Dendritic cell treated with granulocyte-macrophage colony-stimulating factor and Interleukin-4, amounts not matched to agents 40 ng/mL and 50 ng/mL, for 4 days (primary cell): ENCODE measurements at regions not wholly inside any gene's neighbourhood (a gene's known extent, or its start where the extent isn't known, plus 50 kb on each side); places are given as distances from the start of the nearest gene placed in this dataset.
"Not testable (repeated sequence)": the region's sequence is repeated elsewhere in the genome, so short reads cannot be mapped to it uniquely, and the experiment has no call there.

Source experiments
- H3K27ac Mint-ChIP-seq: one replicate; pipeline ENCODE4 v1.8.0; 2022; ENCODE audit warnings: mild to moderate bottlenecking, mixed read lengths
- H3K27me3 Mint-ChIP-seq: one replicate; pipeline ENCODE4 v1.8.0; 2022; ENCODE audit warnings: mild to moderate bottlenecking, mixed read lengths
- H3K36me3 Mint-ChIP-seq: one replicate; pipeline ENCODE4 v1.8.0; 2022; ENCODE audit warnings: low read depth, mixed read lengths
- H3K4me1 Mint-ChIP-seq: one replicate; pipeline ENCODE4 v1.8.0; 2022; ENCODE audit warnings: low read depth, mixed read lengths
- H3K4me3 Mint-ChIP-seq: one replicate; pipeline ENCODE4 v1.8.0; 2022; ENCODE audit warnings: mild to moderate bottlenecking, moderate library complexity, mixed read lengths
- H3K9me3 Mint-ChIP-seq: one replicate; pipeline ENCODE4 v1.8.0; 2022; ENCODE audit warnings: mixed read lengths
- intact Hi-C: fragments of 100-400 bp; cut with micrococcal nuclease; formaldehyde crosslinking; loops from one replicate; pipeline ENCODE4 v1.15.0; 2022

DNA sequence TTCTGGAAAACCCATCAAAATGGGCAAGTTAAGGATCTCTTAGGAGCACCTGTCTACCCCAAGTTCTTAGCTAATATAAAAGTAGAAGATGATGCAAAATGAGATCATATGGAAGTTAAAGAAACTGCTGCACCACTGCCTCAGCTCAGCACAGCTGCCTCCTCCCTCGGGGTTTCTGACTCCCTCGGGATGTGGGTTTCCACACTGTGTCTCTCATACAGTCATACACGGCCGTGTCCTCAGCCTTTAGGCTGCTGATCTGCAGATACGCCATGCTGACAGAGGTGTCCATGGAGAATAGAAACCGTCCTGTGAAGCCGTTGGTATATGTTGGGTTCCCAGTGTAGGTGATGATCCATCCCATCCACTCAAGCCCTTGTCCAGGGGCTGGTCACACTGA, 898.8 kb downstream of the TMEM121 start:
- H3K36me3 Mint-ChIP-seq, H3K4me3 Mint-ChIP-seq, intact Hi-C loops, H3K27me3 Mint-ChIP-seq, H3K4me1 Mint-ChIP-seq, H3K27ac Mint-ChIP-seq, H3K9me3 Mint-ChIP-seq: not testable (repeated sequence)

DNA sequence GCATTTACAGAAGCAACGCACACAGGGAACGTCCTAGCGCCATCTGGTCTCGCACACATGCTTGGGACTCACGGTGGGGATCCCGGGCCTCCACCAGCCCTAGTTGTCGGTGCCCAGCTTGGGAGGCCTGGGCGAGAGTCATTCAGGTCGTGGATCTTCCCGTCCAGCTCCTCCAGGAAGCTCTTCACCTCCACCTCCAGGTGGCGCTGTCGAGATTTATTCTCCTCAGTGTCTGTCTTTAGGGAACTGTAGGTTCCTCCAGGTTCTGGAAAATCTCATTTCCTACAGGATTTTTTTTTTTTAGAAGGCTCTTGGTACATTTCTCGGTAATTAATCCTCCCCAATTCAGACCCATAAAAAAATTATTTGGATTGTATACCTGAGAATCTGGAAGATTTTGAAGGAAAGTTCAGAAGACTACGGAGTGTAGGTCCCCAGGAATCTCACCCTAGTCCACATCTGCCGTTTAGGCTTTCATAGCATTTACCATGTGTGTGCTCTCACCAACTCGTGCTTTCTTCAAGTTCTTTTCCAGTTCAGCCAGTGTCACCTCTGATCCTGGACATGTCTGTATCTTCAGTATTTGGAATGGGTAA, 910.0 kb downstream of the TMEM121 start:
- no peaks in the 10 kb centered on the region for H3K4me1 Mint-ChIP-seq
- H3K27me3 Mint-ChIP-seq, result no peaks in the 10 kb centered on the region
- H3K4me3 Mint-ChIP-seq, result no peak overlapping the region
- H3K27ac Mint-ChIP-seq, result no peak overlapping the region
- intact Hi-C loops, result loop anchor here (5.0 kb wide), 2 partner anchors 81 to 121 kb away; no protein-coding TSS in a partner anchor
- no peaks in the 10 kb centered on the region for H3K9me3 Mint-ChIP-seq
- no peaks in the 10 kb centered on the region for H3K36me3 Mint-ChIP-seq

DNA sequence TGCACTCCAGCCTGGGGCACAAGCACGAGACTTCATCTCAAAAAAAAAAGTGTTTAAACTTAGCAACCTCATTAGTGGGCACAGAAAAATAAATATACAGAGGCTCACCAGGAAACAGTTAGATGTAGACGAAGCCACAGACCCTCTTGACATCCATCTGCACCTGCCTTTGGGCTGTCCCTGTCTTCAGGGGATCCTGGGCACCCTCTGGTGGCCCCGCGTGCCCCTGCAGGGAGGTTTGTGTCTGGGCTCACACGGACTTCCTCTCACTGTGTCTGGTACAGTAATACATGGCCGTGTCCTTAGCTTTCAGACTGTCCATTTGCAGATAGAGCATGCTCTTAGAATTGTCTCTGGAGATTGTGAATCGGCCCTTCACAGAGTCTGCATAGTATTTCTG, 916.5 kb downstream of the TMEM121 start:
- intact Hi-C loops, result no loop called here
- Mint-ChIP-seq H3K4me3 (no peak overlapping the region), H3K27me3 (no peaks in the 10 kb centered on the region), H3K9me3 (no peaks in the 10 kb centered on the region), H3K4me1 (no peaks in the 10 kb centered on the region), H3K36me3 (no peaks in the 10 kb centered on the region), H3K27ac (no peak overlapping the region)

DNA sequence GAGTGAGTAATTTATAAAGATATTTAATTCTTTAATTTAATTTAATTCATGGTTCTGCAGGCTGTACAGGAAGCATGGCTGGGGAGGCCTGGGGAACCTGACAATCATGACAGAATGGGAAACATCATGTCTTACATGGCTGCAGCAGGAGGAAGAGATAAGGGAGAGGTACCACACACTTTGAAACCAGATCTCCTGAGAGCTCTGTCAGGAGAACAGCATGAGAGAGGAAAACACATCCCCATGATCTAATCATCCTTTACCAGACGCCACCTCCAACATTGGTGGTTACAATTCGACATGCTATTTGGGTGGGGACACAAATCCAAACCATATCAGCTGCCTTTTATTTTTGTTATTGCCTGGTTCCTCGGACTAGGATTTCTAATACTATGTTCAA, 928.6 kb downstream of the TMEM121 start:
- intact Hi-C loops, result no loop called here
- Mint-ChIP-seq H3K4me1 (no peaks in the 10 kb centered on the region), H3K4me3 (no peak overlapping the region)

DNA sequence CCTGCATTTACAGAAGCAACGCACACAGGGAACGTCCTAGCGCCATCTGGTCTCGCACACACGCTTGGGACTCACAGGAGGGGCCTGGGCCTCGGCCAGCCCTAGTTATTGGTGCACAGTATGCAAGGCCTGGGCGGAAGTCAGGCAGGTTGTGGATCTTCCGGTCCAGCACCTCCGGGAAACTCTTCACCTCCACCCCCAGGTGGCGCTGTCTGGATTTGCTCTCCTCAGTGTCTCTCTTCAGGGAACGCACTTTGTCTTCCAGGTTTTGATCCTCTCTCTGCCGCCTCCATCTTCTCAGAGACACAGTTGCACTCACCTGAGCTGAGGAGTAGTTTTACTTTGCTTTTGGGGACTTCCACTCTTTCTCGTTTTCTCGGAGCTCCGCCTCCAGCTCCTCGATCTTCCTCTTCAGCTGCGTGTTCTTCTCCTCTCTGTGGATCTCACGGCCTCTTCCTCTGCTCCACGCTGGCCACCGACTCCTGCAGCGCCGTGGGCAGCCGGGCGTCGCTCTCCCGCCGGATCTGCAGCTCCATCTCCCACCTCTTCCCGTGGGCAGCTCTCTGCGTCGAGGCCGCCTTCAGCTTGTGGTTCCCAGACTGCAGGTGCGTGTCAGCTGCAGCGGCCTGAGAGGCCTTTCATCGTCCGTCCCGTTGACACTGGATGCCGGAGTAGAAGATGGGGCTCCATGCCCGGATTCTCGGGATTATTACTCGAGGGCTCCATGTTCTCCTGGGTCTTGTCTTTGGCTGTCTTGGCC, 933.8 kb downstream of the TMEM121 start:
- Mint-ChIP-seq H3K27ac (no peak overlapping the region), H3K36me3 (no peaks in the 10 kb centered on the region), H3K27me3 (no peaks in the 10 kb centered on the region), H3K9me3 (no peaks in the 10 kb centered on the region), H3K4me3 (no peak overlapping the region), H3K4me1 (no peaks in the 10 kb centered on the region)
- intact Hi-C loops, result no loop called here

More for the DNA sequence above, 928.6 kb downstream of the TMEM121 start:
- no peaks in the 10 kb centered on the region for H3K9me3 Mint-ChIP-seq
- H3K27me3 Mint-ChIP-seq, result no peaks in the 10 kb centered on the region
- no peak overlapping the region for H3K27ac Mint-ChIP-seq
- H3K36me3 Mint-ChIP-seq, result no peaks in the 10 kb centered on the region

DNA sequence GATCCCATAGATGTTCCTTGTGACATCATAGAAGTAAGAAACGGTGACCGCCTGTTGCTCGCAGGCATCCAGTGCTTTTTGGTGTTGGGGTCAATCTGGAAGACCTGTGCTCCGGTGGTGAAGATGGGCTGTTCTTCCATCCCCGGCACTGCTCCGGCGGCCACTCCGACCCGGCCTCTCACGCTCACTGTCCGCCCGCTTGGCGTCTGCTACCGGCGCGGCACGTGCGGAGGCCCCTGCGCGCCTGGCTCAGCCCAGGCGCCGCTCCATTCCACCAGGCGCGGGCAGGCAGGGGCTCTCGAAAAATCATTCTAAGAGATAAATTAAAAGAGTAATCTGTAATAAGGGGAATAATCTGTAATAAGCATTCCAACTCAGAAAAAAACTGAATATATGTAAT, 934.5 kb downstream of the TMEM121 start:
- Mint-ChIP-seq H3K4me3 (no peak overlapping the region), H3K4me1 (no peaks in the 10 kb centered on the region), H3K27ac (no peak overlapping the region), H3K27me3 (no peaks in the 10 kb centered on the region), H3K9me3 (no peaks in the 10 kb centered on the region), H3K36me3 (no peaks in the 10 kb centered on the region)
- intact Hi-C loops, result no loop called here

DNA sequence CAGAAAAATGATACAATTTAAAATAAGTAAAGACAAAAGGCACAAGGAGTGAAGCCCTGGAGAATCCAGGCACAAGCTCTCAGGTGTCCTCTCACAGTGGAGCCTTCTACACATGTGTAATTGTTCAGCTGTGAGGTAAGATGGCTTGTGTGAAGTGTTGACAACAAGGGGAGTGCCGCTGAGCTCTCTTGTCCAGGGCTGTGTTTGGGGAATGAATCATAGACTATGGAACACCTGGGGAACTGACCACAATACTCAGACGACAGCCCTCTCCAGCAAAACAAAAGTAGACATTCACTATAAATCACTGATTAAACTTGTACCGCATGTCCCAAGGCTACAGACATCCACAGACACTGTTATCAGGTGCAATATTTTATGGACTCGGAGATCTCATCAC, 940.1 kb downstream of the TMEM121 start:
- H3K4me3 Mint-ChIP-seq, H3K9me3 Mint-ChIP-seq, H3K27ac Mint-ChIP-seq, H3K27me3 Mint-ChIP-seq, H3K36me3 Mint-ChIP-seq, H3K4me1 Mint-ChIP-seq, intact Hi-C loops: not testable (repeated sequence)

DNA sequence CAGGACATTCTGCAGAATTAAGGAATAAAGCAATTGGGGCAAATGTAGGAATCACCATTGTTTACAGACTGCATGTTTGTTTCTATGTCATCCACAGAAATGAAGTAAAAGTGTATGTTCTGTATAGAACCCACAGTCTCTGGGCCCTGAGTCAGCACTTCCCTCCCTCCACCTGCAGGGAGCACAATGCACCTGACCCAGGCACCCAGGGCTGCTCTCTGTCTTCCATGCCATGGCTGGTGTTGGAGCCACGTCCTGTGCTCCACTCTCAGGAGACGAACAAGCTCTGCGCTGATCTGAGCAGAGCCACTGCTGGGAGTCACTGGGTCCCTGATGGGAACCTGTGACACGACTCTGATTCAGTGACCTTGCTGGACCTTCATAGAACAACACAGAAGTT, 942.5 kb downstream of the TMEM121 start:
- H3K27me3 Mint-ChIP-seq, H3K4me1 Mint-ChIP-seq, H3K4me3 Mint-ChIP-seq, intact Hi-C loops, H3K27ac Mint-ChIP-seq, H3K9me3 Mint-ChIP-seq, H3K36me3 Mint-ChIP-seq: not testable (repeated sequence)

DNA sequence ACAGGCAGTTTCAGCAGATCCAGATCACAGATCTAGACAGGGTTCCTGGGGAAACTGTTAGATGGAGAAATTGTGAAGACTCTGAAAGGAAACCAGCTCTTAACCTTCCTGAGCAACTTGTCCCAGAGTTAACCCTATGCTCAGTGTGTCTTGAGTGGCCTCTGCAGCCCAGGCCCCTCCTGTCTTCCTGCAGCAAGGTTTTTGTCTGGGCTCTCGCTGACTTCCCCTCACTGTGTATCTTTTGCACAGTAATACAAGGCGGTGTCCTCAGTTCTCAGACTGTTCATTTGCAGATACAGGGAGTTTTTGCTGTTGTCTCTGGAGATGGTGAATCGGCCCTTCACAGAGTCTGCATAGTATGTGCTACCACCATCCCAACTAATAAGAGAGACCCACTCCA, 943.6 kb downstream of the TMEM121 start:
- H3K36me3 Mint-ChIP-seq, H3K4me1 Mint-ChIP-seq, H3K9me3 Mint-ChIP-seq, intact Hi-C loops, H3K27me3 Mint-ChIP-seq, H3K4me3 Mint-ChIP-seq, H3K27ac Mint-ChIP-seq: not testable (repeated sequence)

DNA sequence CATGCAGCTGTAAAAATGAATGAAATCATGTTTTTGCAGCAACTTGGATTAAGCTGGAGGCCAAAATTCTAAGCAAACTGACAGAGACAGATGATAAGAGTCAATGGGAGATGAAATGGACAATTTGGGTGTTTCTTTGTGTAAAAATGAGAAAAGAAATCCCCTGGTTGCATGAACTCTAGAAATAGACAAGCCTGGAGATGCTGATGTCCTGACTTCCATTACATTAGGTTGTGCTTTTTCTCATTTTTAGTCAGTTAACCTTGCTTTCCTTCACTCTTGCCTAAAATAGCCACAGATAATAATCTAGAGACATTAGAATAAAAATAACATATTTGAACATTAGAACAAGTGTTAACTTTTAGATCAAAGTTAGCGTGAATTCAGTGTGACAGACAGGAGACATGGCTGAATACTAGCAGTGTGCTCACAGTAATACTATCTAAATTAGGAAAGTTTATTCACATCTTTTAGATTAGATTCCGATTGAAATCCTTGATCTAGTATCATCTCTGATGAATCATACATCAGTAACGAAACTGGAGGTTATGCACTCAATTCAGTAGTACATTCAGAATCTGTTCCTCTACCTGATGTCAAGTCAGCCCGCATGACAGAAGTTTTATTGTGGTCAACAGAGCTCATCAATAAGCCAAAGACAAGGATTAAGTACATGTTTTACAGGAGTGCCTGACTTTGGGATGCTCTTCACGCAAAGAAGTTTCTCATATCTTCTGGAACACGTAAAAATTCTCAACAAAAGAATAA, 948.1 kb downstream of the TMEM121 start:
- H3K27me3 Mint-ChIP-seq, H3K4me3 Mint-ChIP-seq, H3K9me3 Mint-ChIP-seq, H3K27ac Mint-ChIP-seq, intact Hi-C loops, H3K4me1 Mint-ChIP-seq, H3K36me3 Mint-ChIP-seq: not testable (repeated sequence)

DNA sequence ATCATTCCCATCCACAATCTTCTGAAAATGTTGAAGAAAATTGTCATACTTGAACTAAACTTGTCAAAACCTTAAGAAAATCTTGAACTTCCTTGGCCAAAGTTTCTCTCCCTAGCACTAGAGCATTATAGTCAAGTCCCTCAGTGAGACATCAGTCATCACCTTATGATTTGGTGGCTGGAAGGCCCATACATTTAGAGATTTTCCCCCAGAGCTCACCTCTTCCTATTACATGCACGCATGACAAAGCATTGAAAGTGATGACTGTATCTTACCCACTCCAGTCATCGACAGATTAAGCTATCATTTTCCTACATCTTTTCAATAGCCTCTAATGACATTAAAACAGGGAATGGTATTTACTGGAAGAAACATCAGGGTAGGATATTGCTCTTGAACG, 948.8 kb downstream of the TMEM121 start:
- H3K27me3 Mint-ChIP-seq, H3K9me3 Mint-ChIP-seq, intact Hi-C loops, H3K4me3 Mint-ChIP-seq, H3K4me1 Mint-ChIP-seq, H3K36me3 Mint-ChIP-seq, H3K27ac Mint-ChIP-seq: not testable (repeated sequence)

DNA sequence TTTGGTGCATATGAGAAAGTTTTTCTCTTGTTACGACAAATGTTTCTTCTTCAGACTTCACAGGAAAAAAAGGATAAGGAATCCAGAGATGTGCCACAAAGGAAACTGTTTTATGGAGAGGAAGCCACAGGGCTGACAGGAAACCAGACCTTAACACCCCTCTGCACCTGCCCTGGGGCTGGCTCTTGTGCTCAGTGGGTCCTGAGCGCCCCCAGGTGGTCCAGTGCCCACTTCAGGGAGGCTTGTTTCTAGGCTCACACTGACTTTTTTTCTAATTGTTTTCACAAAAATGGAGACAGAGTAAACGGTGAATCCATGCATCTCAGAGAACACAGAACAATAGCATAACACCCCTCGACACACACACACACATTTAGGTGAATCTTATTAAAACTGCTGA, 951.2 kb downstream of the TMEM121 start:
- H3K27ac Mint-ChIP-seq, H3K36me3 Mint-ChIP-seq, intact Hi-C loops, H3K9me3 Mint-ChIP-seq, H3K4me1 Mint-ChIP-seq, H3K27me3 Mint-ChIP-seq, H3K4me3 Mint-ChIP-seq: not testable (repeated sequence)

DNA sequence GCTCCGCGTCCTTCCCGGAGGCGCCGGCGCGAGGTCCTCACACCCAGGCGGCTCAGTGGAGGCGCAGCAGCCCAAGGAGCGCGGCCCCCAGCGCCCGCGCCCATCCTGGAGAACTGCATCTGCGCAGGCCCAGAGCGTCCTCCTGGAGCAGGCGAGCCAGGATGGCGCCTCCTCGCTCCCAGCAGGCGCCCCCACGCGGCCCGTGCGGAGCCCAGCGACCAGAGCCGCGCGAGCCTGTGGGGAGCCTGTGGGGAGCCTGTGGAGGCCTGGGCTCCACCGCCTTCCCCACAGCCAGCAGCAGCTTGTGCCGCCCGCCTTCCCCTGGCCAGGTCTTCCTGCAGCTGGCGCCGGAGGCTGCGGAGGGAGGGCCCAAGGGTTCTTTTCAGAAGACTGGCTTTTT, 953.9 kb downstream of the TMEM121 start:
- H3K27me3 Mint-ChIP-seq, H3K4me1 Mint-ChIP-seq, H3K27ac Mint-ChIP-seq, H3K36me3 Mint-ChIP-seq, intact Hi-C loops, H3K9me3 Mint-ChIP-seq, H3K4me3 Mint-ChIP-seq: not testable (repeated sequence)

DNA sequence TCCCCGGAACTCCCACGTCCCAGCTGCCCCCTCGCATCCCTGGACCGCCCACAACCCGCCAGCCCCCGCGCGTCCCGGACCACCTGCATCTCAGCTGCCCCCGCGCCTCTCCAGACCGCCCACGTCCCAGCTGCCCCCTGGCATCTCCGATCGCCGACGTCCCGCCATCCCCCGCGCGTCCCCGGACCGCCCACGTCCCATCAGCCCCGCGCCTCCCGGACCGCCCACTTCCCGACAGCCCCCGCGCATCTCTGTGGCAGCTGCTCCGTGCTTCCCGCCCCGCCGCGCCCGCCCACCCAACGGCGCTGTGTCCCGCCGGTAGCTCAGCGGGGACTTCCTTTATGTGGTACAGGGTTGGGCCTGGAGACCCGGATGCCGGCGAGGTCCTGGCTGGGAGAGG, 955.8 kb downstream of the TMEM121 start:
- intact Hi-C loops, result not testable (repeated sequence)

More for the DNA sequence above, 955.8 kb downstream of the TMEM121 start:
- H3K9me3 Mint-ChIP-seq, H3K27ac Mint-ChIP-seq, H3K27me3 Mint-ChIP-seq, H3K4me3 Mint-ChIP-seq, H3K4me1 Mint-ChIP-seq, H3K36me3 Mint-ChIP-seq: not testable (repeated sequence)
